Keratinocyte (primary cell): ENCODE measurements at regions not wholly inside any gene's neighbourhood (a gene's known extent, or its start where the extent isn't known, plus 50 kb on each side); places are given as distances from the start of the nearest gene placed in this dataset.

Experiments
- DNase-seq: peaks from one replicate; pipeline ENCODE4 v3.0.0-alpha.2; 2011; ENCODE audit warnings: low read depth, missing footprints, low spot score
- FAIRE-seq: peaks from 2 replicates; lab custom pipeline; 2011; peaks lifted over from hg19 to GRCh38; lab: Jason Lieb, UNC
- H2AFZ ChIP-seq: 2 replicates; pipeline ENCODE4 v1.6.0; 2012; ENCODE audit warnings: low read length, control low read depth, inconsistent platforms; ENCODE audit not compliant: control insufficient read depth
- H3K27ac ChIP-seq: 2 replicates; pipeline ENCODE4 v1.5.1; 2011; ENCODE audit warnings: low read length; ENCODE audit not compliant: control insufficient read depth, insufficient read depth
- H3K27me3 ChIP-seq: 3 replicates; pipeline ENCODE4 v1.6.0; 2011; ENCODE audit warnings: low read length; ENCODE audit not compliant: control insufficient read depth, insufficient read depth; ENCODE audit errors: extremely low read depth
- H3K36me3 ChIP-seq, 2 experiments: 2 replicates in 1 of 2; 3 replicates in 1 of 2; pipeline ENCODE4 v1.5.1; 2011; ENCODE audit warnings: low read length in 2 of 2, mild to moderate bottlenecking in 1 of 2; ENCODE audit not compliant: control insufficient read depth in 2 of 2, insufficient read depth in 2 of 2; ENCODE audit errors: extremely low read depth in 1 of 2
- H3K4me1 ChIP-seq: 3 replicates; pipeline ENCODE4 v1.5.1; 2011; ENCODE audit warnings: low read length; ENCODE audit not compliant: control insufficient read depth, insufficient read depth; ENCODE audit errors: extremely low read depth
- H3K4me2 ChIP-seq: 3 replicates; pipeline ENCODE4 v1.6.0; 2011; ENCODE audit warnings: low read depth, low read length; ENCODE audit not compliant: control insufficient read depth, insufficient read depth; ENCODE audit errors: extremely low read depth
- H3K4me3 ChIP-seq, 3 experiments: fragments of 200-600 bp in 1 of 3; sonication (generic) in 1 of 3; 2 replicates in 2 of 3; 3 replicates in 1 of 3; pipeline ENCODE4 v1.5.1; 2011 to 2016; ENCODE audit warnings: low read length in 3 of 3, mild to moderate bottlenecking in 3 of 3, control low read depth in 2 of 3, inconsistent platforms in 1 of 3, low read depth in 1 of 3, mixed read lengths in 1 of 3, mixed run types in 1 of 3, moderate library complexity in 1 of 3; ENCODE audit not compliant: control insufficient read depth in 2 of 3, insufficient read depth in 2 of 3; ENCODE audit errors: extremely low read depth in 1 of 3
- H3K79me2 ChIP-seq: 2 replicates; pipeline ENCODE4 v1.6.0; 2012; ENCODE audit warnings: low read length; ENCODE audit not compliant: control insufficient read depth, insufficient read depth
- H3K9ac ChIP-seq: 3 replicates; pipeline ENCODE4 v1.6.0; 2011; ENCODE audit warnings: low read length; ENCODE audit not compliant: control insufficient read depth, insufficient read depth; ENCODE audit errors: extremely low read depth
- H3K9me1 ChIP-seq: 3 replicates; pipeline ENCODE4 v1.6.0; 2011; ENCODE audit warnings: low read length; ENCODE audit not compliant: control insufficient read depth, insufficient read depth; ENCODE audit errors: extremely low read depth
- H3K9me3 ChIP-seq: 2 replicates; pipeline ENCODE4 v1.5.1; 2012; ENCODE audit warnings: low read depth, low read length; ENCODE audit not compliant: control insufficient read depth
- H4K20me1 ChIP-seq: 3 replicates; pipeline ENCODE4 v1.6.0; 2011; ENCODE audit warnings: low read length; ENCODE audit not compliant: control insufficient read depth, insufficient read depth; ENCODE audit errors: extremely low read depth
- EZH2 ChIP-seq: IDR thresholded peaks from one replicate; pipeline ENCODE4 v1.6.1; 2012; ENCODE audit warnings: inconsistent platforms, mild to moderate bottlenecking, low read length, moderate library complexity
- dilution Hi-C: fragments of 300-500 bp; cut with MboI; formaldehyde crosslinking; loops from one replicate; pipeline ENCODE4 v1.7.0; 2020; ENCODE audit warnings: low sequenced_read_pairs; ENCODE audit not compliant: extremely low pct_ligation_motif_present
- TF ChIP-seq, protein P1 (sequence below), 3 experiments: IDR thresholded peaks in 1 of 3; conservative IDR thresholded peaks in 1 of 3; optimal IDR thresholded peaks in 1 of 3; 2 replicates in 2 of 3; 3 replicates in 1 of 3; pipeline versions ENCODE3 to v1.5.1; 2011; ENCODE audit warnings: low read length in 3 of 3, mild to moderate bottlenecking in 3 of 3, moderate library complexity in 2 of 3, control low read depth in 1 of 3, inconsistent platforms in 1 of 3; ENCODE audit not compliant: insufficient read depth in 2 of 3; ENCODE audit errors: extremely low read depth in 1 of 3

GRCh38 chr15:39503526-39503925, 77.4 kb upstream of the THBS1 start:
- H3K4me2 ChIP-seq, result no peak overlapping the region
- no peak overlapping the region for H3K27ac ChIP-seq
- H3K4me3 ChIP-seq, result no peak overlapping the region
- TF ChIP-seq EZH2, result no peak
- TF ChIP-seq, protein P1, sequence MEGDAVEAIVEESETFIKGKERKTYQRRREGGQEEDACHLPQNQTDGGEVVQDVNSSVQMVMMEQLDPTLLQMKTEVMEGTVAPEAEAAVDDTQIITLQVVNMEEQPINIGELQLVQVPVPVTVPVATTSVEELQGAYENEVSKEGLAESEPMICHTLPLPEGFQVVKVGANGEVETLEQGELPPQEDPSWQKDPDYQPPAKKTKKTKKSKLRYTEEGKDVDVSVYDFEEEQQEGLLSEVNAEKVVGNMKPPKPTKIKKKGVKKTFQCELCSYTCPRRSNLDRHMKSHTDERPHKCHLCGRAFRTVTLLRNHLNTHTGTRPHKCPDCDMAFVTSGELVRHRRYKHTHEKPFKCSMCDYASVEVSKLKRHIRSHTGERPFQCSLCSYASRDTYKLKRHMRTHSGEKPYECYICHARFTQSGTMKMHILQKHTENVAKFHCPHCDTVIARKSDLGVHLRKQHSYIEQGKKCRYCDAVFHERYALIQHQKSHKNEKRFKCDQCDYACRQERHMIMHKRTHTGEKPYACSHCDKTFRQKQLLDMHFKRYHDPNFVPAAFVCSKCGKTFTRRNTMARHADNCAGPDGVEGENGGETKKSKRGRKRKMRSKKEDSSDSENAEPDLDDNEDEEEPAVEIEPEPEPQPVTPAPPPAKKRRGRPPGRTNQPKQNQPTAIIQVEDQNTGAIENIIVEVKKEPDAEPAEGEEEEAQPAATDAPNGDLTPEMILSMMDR (optimal IDR thresholded peaks at IDR 0.05 in 1 of 3, IDR thresholded peaks at IDR 0.05 in 1 of 3, conservative IDR thresholded peaks at IDR 0.05 in 1 of 3; ENCODE audit: extremely low read depth in 1 of 3, insufficient read depth in 2 of 3, low read length in 3 of 3), result no peak
- H2AFZ ChIP-seq, result no peak overlapping the region
- peak; percentile 5 for FAIRE-seq
- no peaks in the 10 kb centered on the region for H3K9me3 ChIP-seq
- no peaks in the 10 kb centered on the region for H3K79me2 ChIP-seq
- H3K9me1 ChIP-seq, result no peaks in the 10 kb centered on the region
- H3K9ac ChIP-seq, result no peak overlapping the region
- H3K4me1 ChIP-seq, result peaks cover 18% of the 10 kb centered on the region
- no peaks in the 10 kb centered on the region for H4K20me1 ChIP-seq
- DNase-seq, result no peak
- H3K36me3 ChIP-seq, result no peaks in the 10 kb centered on the region
- no peaks in the 10 kb centered on the region for H3K27me3 ChIP-seq
- dilution Hi-C loops, result no loop called here

GRCh38 chr15:39504808-39505207, 76.1 kb upstream of the THBS1 start:
- TF ChIP-seq, protein P1 (optimal IDR thresholded peaks at IDR 0.05 in 1 of 3, IDR thresholded peaks at IDR 0.05 in 1 of 3, conservative IDR thresholded peaks at IDR 0.05 in 1 of 3; ENCODE audit: extremely low read depth in 1 of 3, insufficient read depth in 2 of 3, low read length in 3 of 3), result no peak
- no peak for TF ChIP-seq EZH2
- DNase-seq, result no peak
- H3K27me3 ChIP-seq, result no peaks in the 10 kb centered on the region
- H3K79me2 ChIP-seq, result no peaks in the 10 kb centered on the region
- H3K27ac ChIP-seq, result no peak overlapping the region
- H4K20me1 ChIP-seq, result no peaks in the 10 kb centered on the region
- H3K9me3 ChIP-seq, result no peaks in the 10 kb centered on the region
- no peaks in the 10 kb centered on the region for H3K36me3 ChIP-seq
- H3K4me3 ChIP-seq, result no peak overlapping the region
- FAIRE-seq, result no peak
- no peaks in the 10 kb centered on the region for H3K9me1 ChIP-seq
- H3K9ac ChIP-seq, result no peak overlapping the region
- no peak overlapping the region for H2AFZ ChIP-seq
- dilution Hi-C loops, result no loop called here
- H3K4me1 ChIP-seq, result peaks cover 18% of the 10 kb centered on the region
- H3K4me2 ChIP-seq, result no peak overlapping the region
